H54 (cell line): ENCODE measurements at regions not wholly inside any gene's neighbourhood (a gene's known extent, or its start where the extent isn't known, plus 50 kb on each side); places are given as distances from the start of the nearest gene placed in this dataset.

ENCODE experiments used
- DNase-seq: peaks from one replicate; pipeline ENCODE4 v3.0.0; 2011; ENCODE audit warnings: low spot score, mixed read lengths; ENCODE audit not compliant: insufficient read length
- FAIRE-seq: peaks from 3 replicates; lab custom pipeline; 2011; peaks lifted over from hg19 to GRCh38; lab: Jason Lieb, UNC
- POLR2A ChIP-seq: IDR thresholded peaks from 2 replicates; pipeline ENCODE4 v1.6.1; 2011; ENCODE audit warnings: low read depth, mild to moderate bottlenecking, low read length

- FAIRE-seq (no peak), DNase-seq (no peak)
- no peak for TF ChIP-seq POLR2A
These were observed 200.0 kb downstream of the MELK start for GRCh38 chr9:36772449-36773403.

- TF ChIP-seq POLR2A: no peak
- no peak for FAIRE-seq
These were observed 206.0 kb downstream of the MELK start for GRCh38 chr9:36778682-36779081.

GRCh38 chr9:36779582-36779981 is 206.9 kb downstream of the MELK start:
- DNase-seq: no peak
- FAIRE-seq: no peak
- TF ChIP-seq POLR2A: no peak

More at GRCh38 chr9:36778682-36779081, 206.0 kb downstream of the MELK start:
- DNase-seq: no peak

- no peak for TF ChIP-seq POLR2A
- DNase-seq: no peak
These were observed 207.5 kb downstream of the MELK start for GRCh38 chr9:36780186-36780585.

GRCh38 chr9:36781533-36781932 is 208.8 kb downstream of the MELK start:
- peak; percentile 20 for FAIRE-seq
- DNase-seq: peak; percentile 30
- no peak for TF ChIP-seq POLR2A

More at GRCh38 chr9:36780186-36780585, 207.5 kb downstream of the MELK start:
- FAIRE-seq: no peak
